PC-9 (cell line): ENCODE measurements at regions not wholly inside any gene's neighbourhood (a gene's known extent, or its start where the extent isn't known, plus 50 kb on each side); places are given as distances from the start of the nearest gene placed in this dataset.

ENCODE experiments used
- BruUV-seq: library from RNA; stranded (reverse); fragments of 400-500 nt; replicated peaks from 2 replicates; lab custom pipeline; 2021; lab: Mats Ljungman, UMichigan
- CTCF ChIA-PET: fragments of 300-600 bp; sonication (Branson Sonifier 250); formaldehyde crosslinking; loops from one replicate; lab custom pipeline; 2022; ENCODE audit warnings: antibody characterized with exemption; lab: Charles Lee
- POLR2A ChIA-PET: fragments of 300-600 bp; sonication (Branson Sonifier 250); formaldehyde crosslinking; loops from one replicate; lab custom pipeline; 2022; ENCODE audit warnings: antibody characterized with exemption; ENCODE audit not compliant: unreplicated experiment; lab: Charles Lee
- DNase-seq, 2 experiments: peaks; one replicate each; pipeline versions ENCODE4 v3.0.0 to v3.0.0-alpha.2; 2015 to 2022; ENCODE audit warnings: mixed read lengths in 1 of 2
- H2AFZ ChIP-seq: fragments of 200-600 bp; sonication (generic); 2 replicates; pipeline ENCODE4 v1.8.1; 2017; ENCODE audit warnings: antibody characterized with exemption
- H3F3A ChIP-seq: fragments of 200-600 bp; sonication (generic); 2 replicates; pipeline ENCODE4 v1.8.1; 2017; ENCODE audit warnings: antibody characterized with exemption, mild to moderate bottlenecking, low read depth; ENCODE audit not compliant: insufficient read depth
- H3K27ac ChIP-seq: fragments of 200-600 bp; sonication (generic); 2 replicates; pipeline ENCODE4 v1.6.1; 2016; ENCODE audit warnings: mixed run types
- H3K27me3 ChIP-seq: fragments of 200-600 bp; sonication (generic); 2 replicates; pipeline ENCODE4 v1.6.1; 2016; ENCODE audit warnings: low read depth, mixed run types; ENCODE audit not compliant: insufficient read depth
- H3K36me3 ChIP-seq: fragments of 200-600 bp; sonication (generic); 2 replicates; pipeline ENCODE4 v1.6.1; 2016; ENCODE audit warnings: low read depth, mixed run types
- H3K4me1 ChIP-seq: fragments of 200-600 bp; sonication (generic); replicated peaks from 2 replicates; pipeline ENCODE4 v1.6.1; 2016; ENCODE audit warnings: mixed run types; ENCODE audit not compliant: insufficient read depth
- H3K4me2 ChIP-seq: fragments of 200-600 bp; sonication (generic); 2 replicates; pipeline ENCODE4 v1.6.1; 2017; ENCODE audit warnings: mixed run types
- H3K4me3 ChIP-seq: fragments of 200-600 bp; sonication (generic); 2 replicates; pipeline ENCODE4 v1.6.1; 2016; ENCODE audit warnings: mixed run types
- H3K79me2 ChIP-seq: fragments of 200-600 bp; sonication (generic); 2 replicates; pipeline ENCODE4 v1.6.1; 2017; ENCODE audit warnings: low read depth, mixed run types
- H3K9me2 ChIP-seq: fragments of 200-600 bp; sonication (generic); 2 replicates; pipeline ENCODE4 v1.8.1; 2017; ENCODE audit warnings: mild to moderate bottlenecking; ENCODE audit not compliant: insufficient read depth
- H3K9me3 ChIP-seq: fragments of 200-600 bp; sonication (generic); 2 replicates; pipeline ENCODE4 v1.8.1; 2016; ENCODE audit warnings: low read depth; ENCODE audit not compliant: insufficient read depth
- H4K20me1 ChIP-seq: fragments of 200-600 bp; sonication (generic); 2 replicates; pipeline ENCODE4 v1.8.1; 2017; ENCODE audit not compliant: insufficient read depth
- EZH2 ChIP-seq: fragments of 200-600 bp; sonication (generic); IDR thresholded peaks from 2 replicates; pipeline ENCODE4 v1.8.0; 2017; ENCODE audit warnings: antibody characterized with exemption, low read depth
- intact Hi-C: fragments of 100-400 bp; cut with micrococcal nuclease; formaldehyde crosslinking; loops from one replicate; pipeline ENCODE4 v1.10.0; 2022; ENCODE audit not compliant: unreplicated experiment
- TF ChIP-seq, protein P1 (sequence below): fragments of 200-600 bp; sonication (generic); conservative IDR thresholded peaks from 2 replicates; pipeline ENCODE4 v1.6.1; 2017; ENCODE audit warnings: mixed run types, antibody characterized with exemption, mild to moderate bottlenecking, moderate library complexity

DNA sequence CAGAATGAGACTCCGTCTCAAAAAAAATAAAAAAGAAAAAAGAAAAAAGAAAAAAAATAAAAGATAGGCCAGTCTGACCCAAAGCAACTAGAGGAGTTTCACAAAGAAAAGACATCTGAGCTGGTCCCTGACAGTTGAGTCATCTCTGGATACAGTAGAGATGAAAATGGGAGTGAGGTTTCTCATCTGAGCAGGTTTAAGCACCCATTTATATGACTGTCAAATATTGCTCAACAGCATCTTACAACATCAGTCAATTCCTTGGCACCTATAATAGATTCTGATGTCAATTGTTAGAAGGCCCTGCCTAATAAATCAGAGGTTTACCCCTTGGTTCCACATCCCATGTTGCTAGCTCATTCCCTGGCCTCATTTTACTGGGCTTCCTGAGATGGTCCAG, 490.5 kb downstream of the MAGEE1 start:
- Histone ChIP-seq H3K36me3 (no peaks in the 10 kb centered on the region), H3F3A (no peaks in the 10 kb centered on the region), H3K79me2 (no peaks in the 10 kb centered on the region), H3K4me3 (no peak overlapping the region), H3K27ac (no peak overlapping the region), H3K9me3 (no peaks in the 10 kb centered on the region), H3K9me2 (no peaks in the 10 kb centered on the region), H3K27me3 (no peaks in the 10 kb centered on the region), H3K4me2 (no peak overlapping the region), H4K20me1 (no peaks in the 10 kb centered on the region), H2AFZ (no peak overlapping the region), H3K4me1 (no peaks in the 10 kb centered on the region)
- DNase-seq: no peak
- CTCF ChIA-PET: no interaction called here
- TF ChIP-seq, protein P1, sequence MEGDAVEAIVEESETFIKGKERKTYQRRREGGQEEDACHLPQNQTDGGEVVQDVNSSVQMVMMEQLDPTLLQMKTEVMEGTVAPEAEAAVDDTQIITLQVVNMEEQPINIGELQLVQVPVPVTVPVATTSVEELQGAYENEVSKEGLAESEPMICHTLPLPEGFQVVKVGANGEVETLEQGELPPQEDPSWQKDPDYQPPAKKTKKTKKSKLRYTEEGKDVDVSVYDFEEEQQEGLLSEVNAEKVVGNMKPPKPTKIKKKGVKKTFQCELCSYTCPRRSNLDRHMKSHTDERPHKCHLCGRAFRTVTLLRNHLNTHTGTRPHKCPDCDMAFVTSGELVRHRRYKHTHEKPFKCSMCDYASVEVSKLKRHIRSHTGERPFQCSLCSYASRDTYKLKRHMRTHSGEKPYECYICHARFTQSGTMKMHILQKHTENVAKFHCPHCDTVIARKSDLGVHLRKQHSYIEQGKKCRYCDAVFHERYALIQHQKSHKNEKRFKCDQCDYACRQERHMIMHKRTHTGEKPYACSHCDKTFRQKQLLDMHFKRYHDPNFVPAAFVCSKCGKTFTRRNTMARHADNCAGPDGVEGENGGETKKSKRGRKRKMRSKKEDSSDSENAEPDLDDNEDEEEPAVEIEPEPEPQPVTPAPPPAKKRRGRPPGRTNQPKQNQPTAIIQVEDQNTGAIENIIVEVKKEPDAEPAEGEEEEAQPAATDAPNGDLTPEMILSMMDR: no peak
- no peak for TF ChIP-seq EZH2
- intact Hi-C loops: no loop called here
- POLR2A ChIA-PET: no interaction called here
- BruUV-seq: no TSS peak

DNA sequence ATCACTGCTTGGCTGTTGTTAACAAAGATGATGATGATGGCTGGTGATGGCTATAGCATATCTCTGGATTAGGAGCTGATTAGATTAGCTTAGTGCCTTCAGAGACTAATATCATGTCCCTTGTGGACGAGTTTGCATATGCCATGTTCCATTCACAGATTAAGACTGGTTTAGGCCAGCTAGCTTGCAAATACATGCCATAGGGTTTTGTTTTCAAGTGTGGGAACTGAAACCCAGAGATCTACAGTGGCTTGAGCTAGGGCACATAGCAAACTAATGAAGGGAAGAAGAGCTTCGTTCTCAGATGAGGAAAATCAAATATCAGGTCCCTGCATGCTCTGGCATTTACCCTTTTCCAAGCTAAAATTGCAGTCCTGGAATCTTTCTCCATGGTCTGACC, 492.3 kb downstream of the MAGEE1 start:
- intact Hi-C loops: no loop called here
- H3K36me3 ChIP-seq: no peaks in the 10 kb centered on the region
- ChIA-PET CTCF (no interaction called here), POLR2A (no interaction called here)
- no TSS peak for BruUV-seq
- no peak for DNase-seq
- H4K20me1 ChIP-seq: no peaks in the 10 kb centered on the region
- no peak overlapping the region for H2AFZ ChIP-seq
- H3K4me1 ChIP-seq: no peaks in the 10 kb centered on the region
- TF ChIP-seq EZH2: no peak
- TF ChIP-seq, protein P1: no peak
- no peak overlapping the region for H3K27ac ChIP-seq
- no peaks in the 10 kb centered on the region for H3F3A ChIP-seq
- no peaks in the 10 kb centered on the region for H3K79me2 ChIP-seq
- no peaks in the 10 kb centered on the region for H3K9me2 ChIP-seq
- H3K27me3 ChIP-seq: no peaks in the 10 kb centered on the region
- H3K4me3 ChIP-seq: no peak overlapping the region
- H3K9me3 ChIP-seq: no peaks in the 10 kb centered on the region
- no peak overlapping the region for H3K4me2 ChIP-seq

DNA sequence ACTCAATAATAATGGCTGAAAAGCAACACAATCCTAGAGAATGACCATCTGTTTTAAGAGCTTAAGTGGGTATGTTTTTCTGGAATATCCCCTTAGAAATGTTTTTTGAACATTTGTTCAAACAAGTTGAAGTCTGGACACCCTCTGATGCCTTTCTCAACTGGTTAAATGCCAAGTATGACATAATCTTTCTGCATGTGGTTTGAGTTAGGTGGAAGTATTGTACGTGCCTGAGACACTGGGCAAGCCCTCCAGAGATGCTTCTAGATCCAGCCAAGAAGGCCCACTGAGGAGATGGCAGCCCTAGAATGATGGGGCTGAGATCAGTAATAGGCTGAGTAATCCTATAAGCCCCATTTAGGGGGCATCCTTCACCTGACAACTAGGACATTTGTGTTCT, 493.1 kb downstream of the MAGEE1 start:
- no TSS peak for BruUV-seq
- intact Hi-C loops: no loop called here
- H4K20me1 ChIP-seq: no peaks in the 10 kb centered on the region

More for the DNA sequence above, 493.1 kb downstream of the MAGEE1 start:
- no peaks in the 10 kb centered on the region for H3K9me2 ChIP-seq
- ChIA-PET CTCF (no interaction called here), POLR2A (no interaction called here)
- no peak overlapping the region for H2AFZ ChIP-seq
- H3K36me3 ChIP-seq: no peaks in the 10 kb centered on the region
- no peaks in the 10 kb centered on the region for H3K4me1 ChIP-seq
- H3K27me3 ChIP-seq: no peaks in the 10 kb centered on the region
- no peak overlapping the region for H3K27ac ChIP-seq
- H3K9me3 ChIP-seq: no peaks in the 10 kb centered on the region
- no peak overlapping the region for H3K4me3 ChIP-seq
- no peaks in the 10 kb centered on the region for H3K79me2 ChIP-seq
- no peak for DNase-seq
- no peak overlapping the region for H3K4me2 ChIP-seq
- no peak for TF ChIP-seq EZH2
- TF ChIP-seq, protein P1: no peak
- H3F3A ChIP-seq: no peaks in the 10 kb centered on the region
